CD14-positive monocyte (primary cell): ENCODE measurements at regions not wholly inside any gene's neighbourhood (a gene's known extent, or its start where the extent isn't known, plus 50 kb on each side); places are given as distances from the start of the nearest gene placed in this dataset.
A peak's percentile ranks its signal among the peaks of the same experiment; 100 is the strongest.

ENCODE experiments used
- DNase-seq, 3 donors: peaks; one replicate each; pipeline ENCODE4 v3.0.0-alpha.2; 2011 to 2022
- H2AFZ ChIP-seq: 2 replicates; pipeline ENCODE4 v1.6.0; 2012; ENCODE audit warnings: mild to moderate bottlenecking, low read depth, low read length, inconsistent platforms; ENCODE audit not compliant: insufficient read depth, poor library complexity, severe bottlenecking
- H3K27ac ChIP-seq, 2 donors: 1 replicate in 1 of 2; 2 replicates in 1 of 2; pipeline ENCODE4 v1.5.1; 2012 to 2013; ENCODE audit warnings: low read length in 2 of 2, control low read depth in 1 of 2, inconsistent platforms in 1 of 2, low read depth in 1 of 2, mild to moderate bottlenecking in 1 of 2
- H3K27me3 ChIP-seq, 2 donors: one replicate each; pipeline versions ENCODE4 v1.6.0 to v1.6.1; 2011 to 2013; ENCODE audit warnings: low read length in 2 of 2; ENCODE audit not compliant: control insufficient read depth in 2 of 2, insufficient read depth in 2 of 2
- H3K36me3 ChIP-seq, 2 donors: replicated peaks in 1 of 2; 1 replicate in 1 of 2; 2 replicates in 1 of 2; pipeline versions ENCODE4 v1.5.1 to v1.6.1; 2012 to 2013; ENCODE audit warnings: low read length in 2 of 2, control low read depth in 1 of 2, inconsistent platforms in 1 of 2, mild to moderate bottlenecking in 1 of 2; ENCODE audit not compliant: insufficient read depth in 2 of 2, control insufficient read depth in 1 of 2
- H3K4me1 ChIP-seq, 2 donors: 1 replicate in 1 of 2; 2 replicates in 1 of 2; pipeline versions ENCODE4 v1.5.1 to v1.6.1; 2012 to 2013; ENCODE audit warnings: low read length in 2 of 2, control low read depth in 1 of 2, inconsistent platforms in 1 of 2, mild to moderate bottlenecking in 1 of 2, moderate library complexity in 1 of 2; ENCODE audit not compliant: insufficient read depth in 2 of 2, control insufficient read depth in 1 of 2
- H3K4me2 ChIP-seq: replicated peaks from 2 replicates; pipeline ENCODE3; 2012; ENCODE audit warnings: low read length, moderate library complexity, mild to moderate bottlenecking; ENCODE audit not compliant: poor library complexity, severe bottlenecking; ENCODE audit errors: extremely low read depth
- H3K4me3 ChIP-seq, 3 experiments: fragments of 200-600 bp in 1 of 3; sonication (generic) in 1 of 3; replicated peaks in 1 of 3; 1 replicate in 2 of 3; 2 replicates in 1 of 3; pipeline ENCODE4 v1.5.1; 2011 to 2013; ENCODE audit warnings: low read length in 3 of 3, mild to moderate bottlenecking in 3 of 3, control low read depth in 2 of 3, low read depth in 2 of 3, inconsistent platforms in 1 of 3, moderate library complexity in 1 of 3
- H3K79me2 ChIP-seq: 2 replicates; pipeline ENCODE4 v1.6.0; 2012; ENCODE audit warnings: mild to moderate bottlenecking, control low read depth, inconsistent platforms, low read length, moderate library complexity; ENCODE audit not compliant: insufficient read depth
- H3K9ac ChIP-seq: 2 replicates; pipeline ENCODE4 v1.6.0; 2017; ENCODE audit warnings: low read length, mild to moderate bottlenecking; ENCODE audit not compliant: insufficient read depth, poor library complexity, severe bottlenecking
- H3K9me3 ChIP-seq, 2 donors: replicated peaks in 1 of 2; 1 replicate in 1 of 2; 2 replicates in 1 of 2; pipeline versions ENCODE4 v1.5.1 to v1.6.1; 2012 to 2013; ENCODE audit warnings: low read length in 2 of 2, control low read depth in 1 of 2; ENCODE audit not compliant: control insufficient read depth in 1 of 2, insufficient read depth in 1 of 2
- H4K20me1 ChIP-seq: 2 replicates; pipeline ENCODE4 v1.6.0; 2012; ENCODE audit warnings: mild to moderate bottlenecking, low read length, control low read depth, moderate library complexity; ENCODE audit not compliant: insufficient read depth
- H3K27ac Mint-ChIP-seq, 7 donors: one replicate each; pipeline ENCODE4 v1.8.0; 2020; ENCODE audit warnings: mild to moderate bottlenecking in 7 of 7, mixed read lengths in 7 of 7, moderate library complexity in 6 of 7, inconsistent platforms in 2 of 7
- H3K27me3 Mint-ChIP-seq, 3 donors: one replicate each; pipeline ENCODE4 v1.8.0; 2021 to 2022; ENCODE audit warnings: low read depth in 3 of 3, mild to moderate bottlenecking in 3 of 3, mixed read lengths in 3 of 3, moderate library complexity in 3 of 3, inconsistent platforms in 1 of 3
- H3K36me3 Mint-ChIP-seq, 2 donors: one replicate each; pipeline ENCODE4 v1.8.0; 2020; ENCODE audit warnings: mixed read lengths in 2 of 2, inconsistent platforms in 1 of 2, mild to moderate bottlenecking in 1 of 2
- H3K4me1 Mint-ChIP-seq: one replicate; pipeline ENCODE4 v1.8.0; 2020; ENCODE audit warnings: mild to moderate bottlenecking, mixed read lengths
- H3K4me3 Mint-ChIP-seq, 2 donors: one replicate each; pipeline ENCODE4 v1.8.0; 2020; ENCODE audit warnings: mild to moderate bottlenecking in 2 of 2, mixed read lengths in 2 of 2, moderate library complexity in 1 of 2
- H3K9me3 Mint-ChIP-seq, 7 donors: one replicate each; pipeline ENCODE4 v1.8.0; 2020 to 2022; ENCODE audit warnings: mixed read lengths in 7 of 7, mild to moderate bottlenecking in 6 of 7, moderate library complexity in 6 of 7, inconsistent platforms in 2 of 7
- CTCF ChIP-seq: fragments of 200-600 bp; IDR thresholded peaks from one replicate; pipeline ENCODE4 v1.8.0; 2022; ENCODE audit warnings: antibody characterized with exemption, mild to moderate bottlenecking
- WGBS: methylation state at CpG from one replicate; pipeline ENCODE4 v1.1.5; 2013; ENCODE audit warnings: missing lambda C conversion rate; ENCODE audit not compliant: insufficient coverage; 5-methylcytosine and 5-hydroxymethylcytosine counted together
- intact Hi-C, 2 donors: fragments of 100-400 bp; cut with micrococcal nuclease; formaldehyde crosslinking; loops; one replicate each; pipeline versions ENCODE4 v1.15.0 to v1.15.1; 2023

GRCh38 chr5:91221917-91222316 is 161.2 kb downstream of the ARRDC3 start:
- Histone ChIP-seq H3K27me3 (no peaks in the 10 kb centered on the region), H3K4me2 (no peak overlapping the region), H3K4me3 (no peak overlapping the region), H3K36me3 (no peaks in the 10 kb centered on the region), H2AFZ (no peak overlapping the region), H3K79me2 (no peaks in the 10 kb centered on the region), H3K9ac (no peak overlapping the region), H3K4me1 (peaks cover 21 to 30% of the 10 kb centered on the region in 2 donors), H3K27ac (no peak overlapping the region), H3K9me3 (no peaks in the 10 kb centered on the region), H4K20me1 (no peaks in the 10 kb centered on the region)
- Mint-ChIP-seq H3K9me3 (peaks cover 0 to 2% (median 0%) of the 10 kb centered on the region in 7 donors), H3K27ac (peak overlapping the region in 1 of 7 donors; percentile 19), H3K27me3 (no peaks in the 10 kb centered on the region), H3K36me3 (no peaks in the 10 kb centered on the region), H3K4me1 (peaks cover 28% of the 10 kb centered on the region), H3K4me3 (no peak overlapping the region)
- DNase-seq: no peak
- 100% methylated on average over 1 of the region's 1 CpG for WGBS
- intact Hi-C loops: no loop called here
- TF ChIP-seq CTCF: no peak

GRCh38 chr5:91219803-91220371 is 163.2 kb downstream of the ARRDC3 start:
- peaks cover 30% of the 10 kb centered on the region for H3K4me1 Mint-ChIP-seq
- peaks cover 0 to 2% (median 0%) of the 10 kb centered on the region in 3 donors for H3K27me3 Mint-ChIP-seq
- Histone ChIP-seq H3K4me3 (peak overlapping the region in 1 of 3 experiments; percentile 9), H3K9me3 (no peaks in the 10 kb centered on the region), H2AFZ (no peak overlapping the region), H4K20me1 (no peaks in the 10 kb centered on the region), H3K9ac (no peak overlapping the region), H3K27me3 (no peaks in the 10 kb centered on the region), H3K4me1 (peaks cover 21 to 30% of the 10 kb centered on the region in 2 donors), H3K79me2 (no peaks in the 10 kb centered on the region), H3K27ac (peak overlapping the region in 1 of 2 donors; percentile 91), H3K4me2 (no peak overlapping the region), H3K36me3 (no peaks in the 10 kb centered on the region)
- H3K27ac Mint-ChIP-seq: peak overlapping the region; percentile 86 to 96 (median 92)
- intact Hi-C loops: loop anchor here in 1 of 2 donors (10.0 kb wide), 1 partner anchor 115 kb away; no protein-coding TSS in a partner anchor
- H3K9me3 Mint-ChIP-seq: peaks cover 0 to 2% (median 0%) of the 10 kb centered on the region in 7 donors
- H3K36me3 Mint-ChIP-seq: no peaks in the 10 kb centered on the region
- no CpG with 5 or more reads among the region's 3 CpGs for WGBS
- no peak overlapping the region for H3K4me3 Mint-ChIP-seq
- no peak for TF ChIP-seq CTCF
- DNase-seq: peak in 1 of 3 donors; percentile 27
